HT-29 (cell line): ENCODE measurements at regions not wholly inside any gene's neighbourhood (a gene's known extent, or its start where the extent isn't known, plus 50 kb on each side); places are given as distances from the start of the nearest gene placed in this dataset.
A peak's percentile ranks its signal among the peaks of the same experiment; 100 is the strongest.
"Not testable (repeated sequence)": the region's sequence is repeated elsewhere in the genome, so short reads cannot be mapped to it uniquely, and the experiment has no call there.

ENCODE experiments used
- DNase-seq: peaks from one replicate; pipeline ENCODE4 v3.0.0-alpha.2; 2015; ENCODE audit warnings: low spot score

DNA sequence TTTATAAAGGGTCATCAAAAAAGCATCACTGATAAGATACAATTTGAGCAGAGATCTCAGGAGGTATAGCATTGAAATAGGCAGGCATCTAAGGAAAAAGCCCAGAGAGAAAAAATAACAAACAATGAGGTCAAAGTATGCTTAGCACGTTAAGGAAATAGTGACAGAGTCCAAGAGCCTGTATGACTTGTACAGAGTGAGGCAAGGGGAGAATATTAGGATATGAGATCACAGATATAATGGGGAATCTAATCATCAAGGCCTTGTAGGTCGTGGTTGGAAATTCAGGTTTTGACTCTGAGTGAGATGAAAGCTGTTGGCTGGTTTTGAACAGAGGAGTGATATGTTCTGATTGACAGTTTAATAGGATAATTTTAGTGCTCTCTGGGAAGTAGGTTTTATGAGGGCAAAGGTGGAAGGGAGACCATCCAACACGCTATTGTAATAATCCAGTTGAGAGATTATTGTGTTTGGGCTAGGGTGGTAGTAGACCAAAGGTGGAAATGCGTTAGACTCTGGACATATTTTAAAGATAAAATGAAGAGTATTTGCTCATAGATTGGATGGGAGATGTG is 644.6 kb upstream of the TMPRSS15 start:
- DNase-seq, result peak; percentile 14

DNA sequence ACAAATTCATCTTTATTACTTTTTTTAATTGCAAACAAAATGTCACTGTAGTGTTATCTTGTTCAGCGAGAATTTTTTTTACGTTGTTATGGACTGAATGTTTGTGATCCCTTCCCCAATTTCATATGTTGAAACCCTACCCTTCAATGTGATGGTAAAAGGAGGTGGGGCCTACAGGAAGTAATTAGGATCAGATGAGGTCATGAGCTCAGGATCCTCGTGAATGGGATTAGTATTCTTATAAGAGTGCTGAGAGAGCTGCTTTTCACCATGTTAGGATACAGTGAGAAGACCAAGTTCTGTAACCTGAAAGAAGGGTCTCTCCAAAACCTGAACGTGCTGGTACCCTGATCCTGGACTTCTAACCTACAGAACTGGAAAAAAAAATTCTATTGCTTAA is 646.0 kb upstream of the TMPRSS15 start:
- DNase-seq, result no peak

DNA sequence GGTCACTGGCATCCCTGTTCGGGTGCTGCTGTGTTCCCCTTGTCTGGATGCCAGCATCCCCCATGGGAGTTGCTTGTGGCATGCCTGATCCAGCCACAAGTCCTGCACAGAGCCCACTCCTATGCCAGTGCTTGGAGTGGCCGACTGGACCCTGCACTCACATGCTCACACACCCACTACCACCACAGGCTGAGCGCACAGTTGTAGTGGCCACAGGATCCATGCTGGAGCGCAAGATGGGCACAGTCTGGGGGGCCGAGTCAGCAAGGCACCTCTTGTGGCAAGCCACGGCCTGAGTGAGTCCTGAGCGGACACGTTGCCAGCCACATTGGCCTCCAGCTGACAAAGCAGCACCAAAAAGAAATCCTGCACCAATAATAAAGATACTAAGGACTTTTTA is 661.6 kb upstream of the TMPRSS15 start:
- no peak for DNase-seq

DNA sequence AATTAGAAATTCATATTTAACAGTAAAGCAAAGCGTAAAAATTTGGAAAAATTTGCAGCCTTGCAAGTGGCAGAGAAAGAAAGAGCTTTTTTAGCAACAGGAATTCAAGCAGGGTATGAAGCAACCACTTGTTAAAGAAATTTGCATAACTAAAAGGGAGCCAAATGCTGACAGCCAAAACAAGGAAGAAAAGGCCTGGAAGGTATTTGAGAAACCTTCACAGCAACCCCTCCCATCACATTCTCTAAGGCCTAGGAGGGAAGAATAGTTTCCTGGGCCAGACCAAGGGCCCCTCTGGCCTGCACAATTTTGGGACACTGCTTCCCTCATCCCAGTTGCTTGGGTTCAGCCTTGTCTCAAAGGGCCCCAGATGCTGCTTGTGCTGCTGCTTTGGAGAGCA is 672.4 kb upstream of the TMPRSS15 start:
- DNase-seq, result no peak

DNA sequence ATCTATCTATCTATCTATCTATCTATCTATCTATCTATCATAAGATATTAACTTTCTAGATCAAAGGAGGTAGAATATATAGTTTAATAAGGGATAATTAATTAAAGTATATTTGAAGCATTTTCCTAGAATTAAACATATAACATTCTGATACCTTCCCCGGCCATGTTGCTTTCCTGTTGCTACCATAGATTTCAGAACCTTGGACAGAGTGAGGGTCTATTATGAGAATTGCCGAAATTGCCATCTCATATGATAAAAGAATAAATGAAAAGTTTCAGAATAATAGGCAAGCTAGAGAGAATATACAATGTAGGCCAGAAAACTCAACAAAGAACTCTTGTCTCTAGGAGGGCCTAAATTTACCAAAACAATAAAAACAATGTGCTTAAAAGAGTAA is 706.1 kb upstream of the TMPRSS15 start:
- no peak for DNase-seq

DNA sequence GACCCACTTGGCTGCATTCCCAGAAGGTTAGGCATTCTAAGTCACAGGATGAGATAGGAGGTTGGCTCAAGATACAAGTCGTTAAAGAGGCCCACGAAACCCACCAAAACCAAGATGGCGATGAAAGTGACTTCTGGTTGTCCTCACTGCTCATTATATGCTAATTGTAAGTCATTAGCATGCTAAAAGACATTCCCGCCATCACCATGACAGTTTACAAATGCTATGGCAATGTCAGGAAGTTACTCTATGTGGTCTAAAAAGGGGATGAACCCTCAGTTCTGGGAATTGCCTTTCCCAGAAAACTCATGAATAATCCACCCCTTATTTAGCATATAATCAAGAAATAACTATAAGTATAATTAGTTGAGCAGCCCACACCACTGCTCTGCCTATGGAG is 715.7 kb upstream of the TMPRSS15 start:
- not testable (repeated sequence) for DNase-seq

DNA sequence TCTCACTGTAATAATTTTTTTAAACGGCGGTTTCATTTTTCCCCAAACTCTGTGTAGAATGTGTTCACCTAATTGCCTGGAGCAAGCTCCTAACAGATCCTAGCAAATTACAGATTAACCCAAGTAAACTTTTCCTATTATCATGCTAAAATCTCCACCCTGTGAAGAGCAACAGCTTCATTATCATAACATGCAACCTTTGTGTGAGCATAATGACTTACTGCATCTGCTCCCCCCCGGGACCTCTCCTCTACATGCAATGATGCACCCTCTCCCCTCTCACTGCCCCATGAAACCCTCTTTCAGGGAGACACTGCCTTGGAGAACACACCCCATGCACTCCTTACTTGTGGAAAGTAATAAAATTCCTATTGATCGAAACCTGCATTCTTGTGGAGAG is 717.0 kb upstream of the TMPRSS15 start:
- DNase-seq, result no peak

DNA sequence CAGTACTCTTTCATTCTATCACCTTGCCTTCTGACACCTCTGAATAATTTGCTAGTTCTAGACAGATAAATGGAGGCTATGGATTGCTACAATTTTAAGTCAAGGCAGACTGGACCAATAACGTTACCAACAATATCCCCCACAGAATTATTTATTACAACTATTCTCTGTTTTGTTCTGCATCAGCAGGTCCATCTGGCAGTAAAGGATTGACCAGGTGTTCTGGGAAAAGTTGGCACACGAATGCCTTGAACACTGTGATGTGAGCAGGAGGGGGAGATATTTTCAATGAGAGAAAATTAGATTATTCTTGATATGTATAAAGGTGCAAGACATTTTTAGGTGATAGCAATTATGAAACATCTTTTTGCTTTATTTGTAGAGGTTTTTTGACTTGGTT is 718.8 kb upstream of the TMPRSS15 start:
- DNase-seq, result no peak

DNA sequence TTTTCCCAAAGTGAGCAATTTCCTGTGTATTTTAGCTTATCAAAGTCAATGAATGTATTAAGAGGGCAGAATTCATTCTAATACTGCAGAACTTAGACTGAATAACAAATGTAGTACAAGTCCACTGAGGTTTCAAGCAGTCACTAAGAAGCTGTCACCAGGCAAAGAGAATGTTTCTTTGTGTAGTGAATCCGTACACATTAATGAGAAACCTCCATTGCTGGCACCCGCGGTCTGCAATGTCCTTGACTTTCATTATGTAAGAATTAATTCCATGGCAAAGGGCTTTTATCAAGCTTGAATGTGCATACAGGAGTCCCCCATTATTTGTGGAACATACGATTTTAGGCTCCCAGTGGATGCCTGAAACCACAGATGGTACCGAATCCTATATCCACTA is 719.5 kb upstream of the TMPRSS15 start:
- DNase-seq, result no peak

DNA sequence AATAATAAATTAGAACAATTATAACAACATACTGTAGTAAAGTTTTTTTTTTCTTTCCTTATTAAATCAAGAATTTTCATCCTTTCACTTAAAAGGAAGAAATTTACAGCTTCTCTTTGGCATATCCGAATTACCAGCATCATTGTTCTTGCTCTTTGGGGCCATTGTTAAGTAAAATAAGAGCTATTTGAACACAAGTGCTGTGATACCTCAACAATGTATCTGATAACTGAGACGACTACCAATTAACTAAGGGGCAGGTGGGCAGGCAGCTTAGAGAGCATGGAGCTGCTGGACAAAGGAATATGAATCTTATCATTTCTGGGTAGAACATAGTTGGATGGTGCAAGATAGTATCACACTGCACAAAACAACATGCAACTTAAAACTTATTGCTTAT is 719.9 kb upstream of the TMPRSS15 start:
- no peak for DNase-seq

DNA sequence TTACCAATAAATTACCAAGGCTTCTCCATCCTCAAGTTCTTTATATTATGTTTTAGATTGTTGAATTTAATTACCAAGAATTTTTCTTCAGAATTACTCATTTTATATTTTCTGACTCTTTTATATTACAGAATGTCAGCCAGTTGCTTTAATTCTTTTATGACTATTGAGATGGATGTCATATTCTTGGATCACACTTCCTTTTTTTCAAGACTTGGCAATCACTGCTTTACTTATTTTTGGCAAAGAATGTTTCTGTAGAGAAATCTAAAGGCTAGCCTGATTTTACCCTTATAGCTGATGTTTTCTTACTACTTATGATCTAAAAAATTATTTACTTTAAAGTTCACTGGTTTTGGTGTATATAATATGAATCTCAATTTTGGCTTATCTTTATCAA is 721.1 kb upstream of the TMPRSS15 start:
- DNase-seq, result no peak

DNA sequence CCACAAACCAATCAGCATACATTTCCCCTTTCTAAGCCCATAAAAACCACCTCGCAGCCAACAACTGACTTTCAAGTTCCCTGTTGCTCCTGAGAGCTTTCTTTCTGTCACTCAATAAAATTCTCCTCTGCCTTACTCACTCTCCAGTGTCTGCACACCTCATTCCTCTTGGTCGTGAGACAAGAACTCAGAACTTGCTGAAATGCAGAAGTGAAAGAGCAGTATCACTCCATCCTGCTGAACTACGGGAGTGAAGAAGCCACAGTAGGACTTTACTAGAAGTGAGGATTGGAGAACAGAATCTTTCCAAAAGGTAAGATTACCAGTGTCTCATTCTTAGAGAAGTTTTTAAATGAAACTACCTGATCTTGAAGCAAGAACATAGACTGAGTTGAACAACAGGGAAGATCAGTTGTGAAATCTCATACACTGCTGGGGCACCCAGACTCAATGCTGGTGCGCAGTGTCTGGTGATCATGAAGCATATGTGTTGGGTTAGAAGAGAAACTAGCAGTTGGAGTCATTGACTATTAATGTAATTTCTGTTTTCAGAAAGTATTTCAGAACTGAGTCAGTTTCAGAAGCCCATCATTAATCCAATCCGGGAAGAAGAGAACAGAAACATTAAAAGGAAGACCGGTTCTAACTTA is 726.9 kb upstream of the TMPRSS15 start:
- no peak for DNase-seq

DNA sequence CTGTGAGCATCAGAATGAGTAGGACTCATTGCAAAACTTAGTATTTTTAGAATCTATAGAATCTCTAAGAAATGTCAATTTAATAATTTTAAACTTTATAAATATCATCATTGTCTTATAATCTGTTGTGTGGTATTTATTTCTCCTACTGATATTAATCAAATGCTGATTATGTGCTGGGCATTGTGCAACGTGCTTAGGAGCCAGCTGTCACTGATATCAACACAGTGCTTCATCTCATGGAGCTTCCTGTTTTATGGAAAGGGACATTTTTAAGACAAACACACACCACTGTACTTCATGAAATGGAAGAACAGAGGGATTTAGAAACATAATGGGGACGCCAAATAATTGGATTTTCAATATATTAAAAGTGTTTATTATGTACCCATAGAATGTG is 737.9 kb upstream of the TMPRSS15 start:
- no peak for DNase-seq

DNA sequence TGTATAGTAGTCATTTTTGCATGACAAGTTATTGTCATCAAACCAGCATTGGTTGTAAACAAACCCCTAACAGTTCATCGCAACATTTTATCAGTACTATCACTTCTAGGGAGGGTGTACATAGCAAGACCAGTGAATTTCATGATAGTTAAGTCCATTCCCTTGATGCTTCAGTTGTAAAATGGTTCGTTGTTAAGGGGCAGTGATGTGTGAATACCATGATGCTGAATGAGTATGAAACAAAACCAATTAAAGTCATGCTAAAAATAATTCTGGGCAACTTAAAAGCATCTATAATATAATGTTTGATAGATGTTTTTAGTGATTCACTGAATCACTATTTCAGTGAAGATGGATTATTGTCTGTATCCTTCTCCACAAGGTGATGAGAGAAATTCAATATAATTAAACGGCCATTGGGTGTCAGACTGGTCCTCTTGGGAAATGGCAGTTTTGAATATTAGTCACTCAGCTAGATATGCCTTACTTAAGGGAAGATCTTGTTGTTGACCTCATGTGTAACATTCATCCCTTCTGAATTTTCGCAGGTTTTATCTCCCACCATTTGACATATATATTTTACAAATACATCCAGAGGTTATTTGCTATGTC is 742.2 kb upstream of the TMPRSS15 start:
- DNase-seq, result no peak

DNA sequence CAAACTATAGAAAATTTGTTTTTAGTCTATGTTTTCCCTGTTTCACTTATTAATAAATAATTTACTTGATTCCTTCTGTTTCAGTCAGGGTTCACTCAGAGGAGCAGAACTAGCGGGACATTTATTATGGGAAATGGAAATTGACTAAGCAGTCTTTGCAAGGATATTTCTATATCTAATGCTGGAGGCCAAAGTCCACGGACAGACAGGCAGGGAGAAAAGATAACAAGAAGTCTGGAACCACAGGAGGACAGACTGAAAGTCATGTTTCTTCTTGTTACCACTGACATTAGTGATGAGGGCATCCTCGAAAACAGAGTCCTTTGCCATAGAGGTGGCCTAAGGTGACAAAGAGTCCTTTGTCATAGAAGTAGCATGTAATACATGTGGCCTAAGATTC is 744.5 kb upstream of the TMPRSS15 start:
- DNase-seq, result no peak

DNA sequence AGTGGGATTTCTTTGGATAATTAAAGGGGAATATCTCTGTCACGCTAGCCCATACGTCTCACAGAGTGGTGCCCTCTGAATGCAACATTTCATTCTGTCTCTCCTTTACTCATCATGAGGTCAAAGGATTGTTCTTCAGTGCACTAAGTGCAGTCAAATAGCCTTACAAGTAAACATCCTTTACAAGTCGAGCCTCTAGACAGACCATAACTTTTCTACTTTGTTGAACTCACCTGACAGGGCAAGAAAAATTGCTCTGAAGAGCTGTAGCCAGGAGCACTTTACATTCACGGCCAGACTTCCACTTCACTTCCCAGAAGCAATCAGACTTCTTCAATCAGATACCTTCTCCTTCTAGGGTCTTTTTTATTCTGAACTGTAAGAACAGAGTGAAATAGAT is 768.0 kb upstream of the TMPRSS15 start:
- no peak for DNase-seq

DNA sequence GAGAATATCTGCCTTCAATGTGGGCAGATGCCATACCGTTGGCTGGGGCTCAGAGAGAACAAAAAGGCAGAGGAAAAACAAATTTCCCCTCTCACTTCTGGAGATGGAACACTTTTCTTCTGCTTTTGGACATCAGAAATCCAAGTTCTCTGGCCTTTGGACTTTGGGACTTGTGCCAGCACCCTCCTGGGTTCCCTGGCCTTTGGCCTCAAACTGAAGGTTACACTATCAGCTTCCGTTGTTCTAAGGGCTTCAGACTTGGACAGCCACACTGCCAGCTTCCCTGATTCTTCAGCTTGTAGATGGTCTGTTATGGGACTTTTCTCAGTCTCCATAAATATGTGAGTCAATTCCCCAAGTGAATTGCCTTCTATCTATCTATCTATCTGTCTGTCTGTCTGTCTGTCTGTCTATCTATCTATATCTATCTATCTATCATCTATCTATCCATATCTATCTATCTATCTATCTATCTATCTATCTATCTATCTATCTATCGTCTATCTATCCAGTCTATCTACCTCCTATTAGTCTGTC is 778.1 kb upstream of the TMPRSS15 start:
- DNase-seq, result no peak

DNA sequence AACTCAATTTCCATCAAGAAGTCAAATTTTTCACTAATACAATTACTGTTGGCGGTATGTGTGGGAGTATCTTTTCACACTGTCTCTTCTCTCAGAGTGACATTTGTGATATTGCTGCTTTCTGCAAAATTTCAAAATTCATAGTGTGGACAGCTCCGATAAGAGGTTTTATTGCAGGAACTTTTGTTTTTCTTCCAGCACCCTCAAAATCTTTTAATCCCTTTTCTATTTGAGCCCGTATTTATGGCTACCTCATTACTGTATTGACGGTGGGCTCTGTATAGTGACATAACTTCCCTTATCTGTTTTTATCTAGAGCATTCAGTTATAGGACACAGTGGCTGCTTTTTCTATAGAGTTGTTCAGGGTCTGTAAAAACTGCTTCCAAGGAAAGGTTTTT is 794.4 kb upstream of the TMPRSS15 start:
- no peak for DNase-seq

DNA sequence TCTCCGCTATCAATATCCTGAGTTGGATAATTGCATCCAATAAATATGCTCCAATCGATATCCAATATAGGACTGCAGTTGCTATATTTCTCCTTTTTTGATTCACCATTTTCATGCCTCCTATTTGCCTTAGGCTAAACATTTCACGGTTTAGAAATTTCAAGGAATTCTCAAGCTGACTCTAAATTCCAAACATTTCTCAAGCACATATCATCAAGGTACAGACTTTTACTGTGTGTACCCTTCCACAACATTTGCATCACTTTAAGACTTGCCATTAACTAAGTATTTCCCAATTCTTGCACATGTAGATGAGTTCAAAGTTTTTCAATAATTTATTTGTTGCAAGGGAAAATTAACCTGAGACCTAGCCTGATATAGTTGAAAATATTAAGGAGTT is 795.2 kb upstream of the TMPRSS15 start:
- no peak for DNase-seq

DNA sequence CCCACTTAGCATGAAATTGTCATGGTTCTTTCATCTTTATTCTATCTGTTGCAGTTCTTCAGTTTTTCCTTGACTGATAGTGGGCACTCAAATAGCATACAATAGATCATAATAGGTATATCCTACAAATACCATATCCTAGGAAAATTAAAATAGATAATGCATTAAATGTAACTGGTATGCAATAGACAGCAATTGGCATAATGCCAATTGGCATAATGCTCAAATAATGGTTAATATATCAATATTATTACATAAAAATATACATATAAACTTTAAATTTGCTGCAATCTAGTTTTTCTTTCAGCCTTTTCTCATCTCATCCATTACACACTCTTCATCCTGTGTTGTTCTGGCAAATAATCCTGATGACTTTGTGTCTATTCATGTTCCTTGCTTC is 814.6 kb upstream of the TMPRSS15 start:
- no peak for DNase-seq

DNA sequence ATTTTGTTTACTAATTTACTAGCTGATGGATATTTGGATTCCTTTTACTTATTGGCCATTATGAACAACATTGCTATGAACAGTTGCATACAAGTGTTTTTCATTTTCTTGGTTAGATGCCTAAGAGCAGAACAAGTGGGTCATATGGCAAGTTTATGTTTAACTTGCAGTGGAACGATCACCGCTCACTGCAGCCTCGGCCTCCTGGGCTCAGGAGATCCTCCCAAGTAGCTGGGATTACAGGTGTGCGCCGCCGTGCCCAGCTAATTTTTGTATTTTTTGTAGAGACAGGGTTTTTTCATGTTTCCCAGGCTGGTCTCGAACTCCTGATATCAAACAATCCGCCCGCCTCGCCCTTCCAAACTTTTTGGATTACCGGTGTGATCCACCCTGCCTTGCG is 820.5 kb upstream of the TMPRSS15 start:
- no peak for DNase-seq

DNA sequence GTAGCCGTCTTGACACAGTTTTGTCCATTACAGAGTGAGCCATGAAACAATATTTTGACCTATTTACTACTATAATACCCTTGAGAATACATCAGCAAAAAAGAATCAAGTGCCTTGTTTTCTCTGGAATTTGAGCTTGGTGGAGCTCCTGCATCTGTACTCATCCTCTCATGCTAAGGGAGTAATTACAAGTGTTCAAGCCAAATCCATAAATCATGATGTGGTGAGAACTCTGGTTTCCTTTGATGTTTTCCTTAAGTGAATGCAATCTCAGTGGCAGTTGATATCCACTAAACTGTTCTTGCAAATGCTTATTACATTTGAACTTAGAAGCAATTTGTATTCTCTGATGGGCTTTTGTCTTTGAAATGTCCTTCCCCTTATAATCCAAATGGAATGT is 824.6 kb upstream of the TMPRSS15 start:
- no peak for DNase-seq

DNA sequence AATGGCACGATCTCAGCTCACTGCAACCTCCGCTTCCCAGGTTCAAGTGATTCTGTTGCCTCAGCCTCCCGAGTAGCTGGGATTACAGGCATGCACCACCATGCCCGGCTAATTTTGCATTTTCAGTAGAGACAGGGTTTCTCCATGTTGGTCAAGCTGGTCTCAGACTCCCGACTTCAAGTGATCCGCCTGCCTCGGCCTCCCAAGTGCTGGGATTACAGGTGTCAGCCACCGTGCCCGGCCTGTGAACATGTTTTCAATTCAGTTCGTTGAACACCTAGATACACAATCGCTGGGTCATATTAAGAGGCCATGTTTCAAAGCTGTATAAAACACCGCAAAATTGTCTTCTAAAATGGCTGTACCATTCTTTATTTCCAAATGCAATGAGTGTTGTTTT is 830.3 kb upstream of the TMPRSS15 start:
- DNase-seq, result not testable (repeated sequence)
